Loucy (cell line): ENCODE measurements at regions not wholly inside any gene's neighbourhood (a gene's known extent, or its start where the extent isn't known, plus 50 kb on each side); places are given as distances from the start of the nearest gene placed in this dataset.

Experiments
- CTCF ChIP-seq: fragments of 200-600 bp; sonication (generic); conservative IDR thresholded peaks from 2 replicates; pipeline ENCODE4 v1.5.1; 2014; ENCODE audit warnings: mild to moderate bottlenecking, antibody characterized with exemption, low read length
- EZH2phosphoT487 ChIP-seq: fragments of 200-600 bp; IDR thresholded peaks from 2 replicates; pipeline ENCODE4 v1.6.1; 2018; ENCODE audit warnings: antibody characterized with exemption, mild to moderate bottlenecking, moderate library complexity, borderline replicate concordance

GRCh38 chr5:168137265-168137664 is 154.2 kb upstream of the WWC1 start:
- TF ChIP-seq CTCF (no peak), EZH2phosphoT487 (no peak)
